GF-D8 (cell line): ENCODE measurements at regions not wholly inside any gene's neighbourhood (a gene's known extent, or its start where the extent isn't known, plus 50 kb on each side); places are given as distances from the start of the nearest gene placed in this dataset.

Experiments
- DNase-seq: peaks from one replicate; lab custom pipeline; 2025; lab: John Stamatoyannopoulos, UW

GRCh38 chr4:181564625-181565024 is 678.6 kb upstream of the TENM3 start:
- no peak for DNase-seq

- DNase-seq, result no peak
These were observed 676.7 kb upstream of the TENM3 start for GRCh38 chr4:181566490-181566889.

DNA sequence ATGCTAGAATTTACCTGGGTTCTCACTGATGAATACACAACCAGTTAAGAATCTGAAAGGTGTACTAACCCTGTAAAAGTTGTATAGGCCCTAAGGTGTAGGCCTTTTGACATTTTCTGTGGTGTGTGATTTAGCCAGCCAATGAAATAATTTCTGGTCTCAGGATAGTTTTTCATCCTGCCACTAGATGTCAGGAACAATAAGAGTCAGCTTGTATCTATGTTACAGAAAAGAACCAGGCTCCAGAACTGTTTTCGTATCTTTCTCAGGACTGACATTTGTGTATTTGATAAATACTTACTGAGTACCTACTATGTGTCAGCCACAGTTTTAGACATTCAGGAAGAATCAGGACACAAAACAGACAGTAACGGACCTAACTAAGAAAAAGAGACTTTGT is 673.6 kb upstream of the TENM3 start:
- DNase-seq, result no peak

- no peak for DNase-seq
These were observed 664.3 kb upstream of the TENM3 start for GRCh38 chr4:181578911-181579310.

GRCh38 chr4:181579486-181579885 is 663.7 kb upstream of the TENM3 start:
- DNase-seq, result no peak

GRCh38 chr4:181581983-181582382 is 661.2 kb upstream of the TENM3 start:
- no peak for DNase-seq

DNA sequence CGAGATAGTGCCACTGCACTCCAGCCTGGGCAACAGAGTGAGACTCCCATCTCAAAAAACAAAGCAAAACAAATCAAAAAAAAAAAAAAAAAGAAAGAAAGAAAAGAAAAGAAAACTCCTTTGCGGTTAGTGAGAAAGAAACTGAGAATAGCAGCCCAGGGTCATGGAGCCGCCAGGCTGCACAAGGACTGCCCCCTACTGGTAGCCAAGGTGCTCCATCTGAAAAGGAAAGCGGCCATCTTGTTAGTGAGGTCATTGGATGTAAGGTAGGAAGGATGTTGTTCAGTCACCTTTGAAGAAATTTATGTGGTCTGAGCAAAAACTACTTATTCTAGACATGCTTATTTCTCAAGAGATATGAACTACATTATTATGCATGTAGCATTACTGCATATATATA is 660.6 kb upstream of the TENM3 start:
- DNase-seq, result no peak

DNA sequence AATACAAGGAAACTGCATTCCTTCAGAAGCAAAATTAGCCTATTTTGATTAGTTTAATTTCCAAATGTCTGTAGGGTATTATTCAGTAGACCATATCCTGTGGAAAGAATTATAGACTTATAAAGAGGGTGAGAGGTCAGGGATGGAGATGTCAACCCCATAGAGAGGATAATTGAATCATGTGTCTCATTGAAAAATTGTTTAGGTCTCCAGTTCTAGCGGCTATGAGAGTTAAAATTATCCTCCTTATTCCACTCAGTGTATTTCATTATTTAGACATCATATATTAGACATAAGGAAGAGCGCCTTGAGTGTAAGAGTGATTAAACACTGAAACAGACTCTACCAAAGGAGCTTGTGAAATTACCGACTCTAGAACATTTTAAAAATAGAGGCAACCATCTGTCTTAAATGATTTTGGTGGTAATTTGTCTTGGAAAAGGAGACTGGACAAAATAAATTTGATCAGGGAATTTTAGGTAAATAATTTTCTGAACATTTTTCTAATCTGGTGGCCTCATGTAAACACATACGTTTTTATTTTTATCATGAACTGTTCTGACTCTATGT is 654.4 kb upstream of the TENM3 start:
- no peak for DNase-seq

GRCh38 chr4:181592221-181592745 is 650.9 kb upstream of the TENM3 start:
- no peak for DNase-seq

- DNase-seq, result no peak
These were observed 649.5 kb upstream of the TENM3 start for GRCh38 chr4:181593703-181594102.

- DNase-seq, result no peak
These were observed 649.0 kb upstream of the TENM3 start for GRCh38 chr4:181594188-181594587.

- DNase-seq, result no peak
These were observed 647.5 kb upstream of the TENM3 start for GRCh38 chr4:181595716-181596115.

GRCh38 chr4:181597766-181598165 is 645.4 kb upstream of the TENM3 start:
- no peak for DNase-seq

DNA sequence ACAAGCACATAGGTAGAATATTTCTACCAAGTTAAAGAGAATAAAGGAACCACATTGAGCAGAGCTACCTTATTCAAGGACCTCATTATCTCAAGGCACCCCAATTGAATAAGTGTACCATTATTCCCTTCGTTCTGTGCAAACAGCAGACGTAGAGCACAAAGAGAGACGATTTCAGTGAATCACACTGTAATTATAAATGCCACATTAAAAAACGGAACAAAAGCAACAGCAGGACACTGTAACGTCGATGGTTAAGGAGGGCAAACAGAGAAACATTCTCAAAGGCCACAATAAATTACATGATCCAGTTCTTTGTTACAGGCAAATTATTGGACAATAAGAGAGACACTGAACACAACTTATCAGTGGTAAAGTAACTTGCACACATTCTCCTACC is 644.1 kb upstream of the TENM3 start:
- DNase-seq, result no peak

DNA sequence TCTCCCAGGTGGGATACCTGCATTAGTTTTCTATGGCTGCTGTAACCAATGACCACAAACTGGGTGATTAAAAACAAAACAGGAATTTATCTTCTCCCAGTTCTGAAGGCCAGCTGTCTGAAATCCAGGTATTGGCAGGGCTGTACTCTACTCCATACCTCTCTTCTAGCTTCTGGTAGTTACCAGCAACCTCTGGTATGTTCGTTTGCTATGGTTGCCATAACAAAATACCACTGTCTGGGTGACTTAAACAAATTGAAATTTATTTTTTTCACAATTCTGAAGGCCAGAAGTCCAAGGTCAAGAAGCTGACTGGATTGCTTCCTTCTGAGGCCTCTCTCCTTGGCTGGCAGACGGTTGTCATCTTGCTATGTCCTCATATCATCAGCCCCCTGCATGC is 642.1 kb upstream of the TENM3 start:
- DNase-seq, result no peak

- no peak for DNase-seq
These were observed 638.7 kb upstream of the TENM3 start for GRCh38 chr4:181604546-181604945.

GRCh38 chr4:181606300-181606699 is 636.9 kb upstream of the TENM3 start:
- no peak for DNase-seq

DNA sequence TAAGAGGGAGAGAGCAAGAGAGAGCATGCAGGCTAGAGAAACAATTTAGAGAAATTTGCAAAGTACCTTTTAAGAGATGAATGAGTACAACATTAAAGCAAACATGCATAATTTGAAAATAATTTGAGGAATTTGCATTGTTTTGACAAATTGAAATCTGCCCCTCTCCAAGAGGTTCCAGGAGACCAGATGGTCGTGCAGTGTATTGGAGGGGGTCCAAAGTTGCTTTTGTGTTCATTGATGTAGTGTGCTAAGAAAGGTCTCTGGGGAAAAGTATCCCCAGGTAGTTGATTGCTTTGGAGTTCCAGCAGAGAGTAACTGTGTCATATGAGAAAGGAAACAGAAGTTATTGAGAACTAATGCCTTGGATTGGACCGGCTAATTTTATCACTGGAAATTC is 635.0 kb upstream of the TENM3 start:
- no peak for DNase-seq

- DNase-seq, result no peak
These were observed 632.0 kb upstream of the TENM3 start for GRCh38 chr4:181611033-181611711.

GRCh38 chr4:181611946-181612600 is 631.1 kb upstream of the TENM3 start:
- no peak for DNase-seq

GRCh38 chr4:181613200-181613599 is 630.0 kb upstream of the TENM3 start:
- DNase-seq, result no peak

GRCh38 chr4:181618038-181618618 is 625.1 kb upstream of the TENM3 start:
- no peak for DNase-seq

DNA sequence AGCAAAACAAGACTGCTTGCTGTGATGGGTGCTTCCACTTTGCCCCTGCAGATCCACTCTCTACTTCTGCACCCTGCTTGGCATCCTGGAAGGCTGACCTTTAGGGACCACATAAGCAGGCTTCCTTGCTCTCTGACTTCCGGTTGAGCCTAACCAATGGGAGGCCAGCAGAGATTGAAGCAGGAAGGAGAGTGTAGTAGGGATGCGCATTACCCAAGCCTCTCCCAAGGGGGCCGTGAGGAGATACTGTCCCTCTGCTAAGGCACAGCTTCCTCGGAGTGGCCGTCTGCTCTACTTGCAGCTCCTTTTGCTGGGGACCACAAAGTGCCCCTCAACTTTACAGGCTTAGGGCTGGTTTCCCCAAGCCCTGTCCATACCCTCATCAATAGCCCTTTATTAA is 624.3 kb upstream of the TENM3 start:
- no peak for DNase-seq
